BJ (cell line): ENCODE measurements at regions not wholly inside any gene's neighbourhood (a gene's known extent, or its start where the extent isn't known, plus 50 kb on each side); places are given as distances from the start of the nearest gene placed in this dataset.

Source experiments
- CTCF ChIA-PET: fragments of 350-600 bp; formaldehyde crosslinking; extraction: SDS; loops from one replicate; lab custom pipeline; 2021; ENCODE audit warnings: antibody characterized with exemption, inconsistent platforms; lab: Yijun Ruan, JAX
- POLR2A ChIA-PET: fragments of 300-600 bp; sonication (Branson Sonifier 250); formaldehyde crosslinking; extraction: SDS; loops from one replicate; lab custom pipeline; 2021; ENCODE audit warnings: antibody characterized with exemption; lab: Charles Lee
- DNase-seq: peaks from one replicate; pipeline ENCODE4 v3.0.0-alpha.2; 2011; ENCODE audit warnings: low read depth
- H3K27me3 ChIP-seq: 2 replicates; pipeline ENCODE4 v1.6.0; 2011; ENCODE audit warnings: low read length; ENCODE audit not compliant: control insufficient read depth, insufficient read depth
- H3K36me3 ChIP-seq: 2 replicates; pipeline ENCODE4 v1.5.1; 2011; ENCODE audit warnings: low read length; ENCODE audit not compliant: control insufficient read depth, insufficient read depth
- H3K4me3 ChIP-seq: 2 replicates; pipeline ENCODE4 v1.5.1; 2011; ENCODE audit warnings: low read depth, mild to moderate bottlenecking, control low read depth, low read length
- TF ChIP-seq, protein P1 (sequence below): IDR thresholded peaks from 2 replicates; pipeline ENCODE4 v1.5.1; 2011; ENCODE audit warnings: low read depth, mild to moderate bottlenecking, control low read depth, inconsistent platforms, low read length, moderate library complexity; ENCODE audit not compliant: insufficient read depth

DNA sequence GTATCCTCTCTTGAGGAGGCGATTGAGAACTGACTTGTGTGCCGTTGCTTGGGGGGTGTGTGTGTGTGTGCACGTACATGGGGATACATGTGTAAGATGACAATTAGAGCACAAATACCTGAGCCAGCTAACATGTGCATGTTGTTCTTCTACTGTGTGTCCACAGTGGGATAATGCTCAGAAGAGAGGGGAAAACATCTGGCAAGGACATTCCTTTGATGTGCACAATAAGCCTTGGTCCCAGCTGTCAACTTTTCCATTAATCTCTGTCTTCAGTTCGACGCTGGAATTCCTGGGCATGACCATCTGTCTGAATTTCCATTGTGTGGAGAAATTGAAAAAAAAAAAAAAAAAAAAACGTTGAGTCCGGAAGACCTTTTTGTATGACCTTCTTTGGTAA is 592.0 kb upstream of the GALNTL6 start:
- ChIA-PET POLR2A (no interaction called here), CTCF (no interaction called here)
- TF ChIP-seq, protein P1, sequence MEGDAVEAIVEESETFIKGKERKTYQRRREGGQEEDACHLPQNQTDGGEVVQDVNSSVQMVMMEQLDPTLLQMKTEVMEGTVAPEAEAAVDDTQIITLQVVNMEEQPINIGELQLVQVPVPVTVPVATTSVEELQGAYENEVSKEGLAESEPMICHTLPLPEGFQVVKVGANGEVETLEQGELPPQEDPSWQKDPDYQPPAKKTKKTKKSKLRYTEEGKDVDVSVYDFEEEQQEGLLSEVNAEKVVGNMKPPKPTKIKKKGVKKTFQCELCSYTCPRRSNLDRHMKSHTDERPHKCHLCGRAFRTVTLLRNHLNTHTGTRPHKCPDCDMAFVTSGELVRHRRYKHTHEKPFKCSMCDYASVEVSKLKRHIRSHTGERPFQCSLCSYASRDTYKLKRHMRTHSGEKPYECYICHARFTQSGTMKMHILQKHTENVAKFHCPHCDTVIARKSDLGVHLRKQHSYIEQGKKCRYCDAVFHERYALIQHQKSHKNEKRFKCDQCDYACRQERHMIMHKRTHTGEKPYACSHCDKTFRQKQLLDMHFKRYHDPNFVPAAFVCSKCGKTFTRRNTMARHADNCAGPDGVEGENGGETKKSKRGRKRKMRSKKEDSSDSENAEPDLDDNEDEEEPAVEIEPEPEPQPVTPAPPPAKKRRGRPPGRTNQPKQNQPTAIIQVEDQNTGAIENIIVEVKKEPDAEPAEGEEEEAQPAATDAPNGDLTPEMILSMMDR = no peak
- no peaks in the 10 kb centered on the region for H3K36me3 ChIP-seq
- no peaks in the 10 kb centered on the region for H3K27me3 ChIP-seq
- no peak for DNase-seq
- H3K4me3 ChIP-seq = no peak overlapping the region

DNA sequence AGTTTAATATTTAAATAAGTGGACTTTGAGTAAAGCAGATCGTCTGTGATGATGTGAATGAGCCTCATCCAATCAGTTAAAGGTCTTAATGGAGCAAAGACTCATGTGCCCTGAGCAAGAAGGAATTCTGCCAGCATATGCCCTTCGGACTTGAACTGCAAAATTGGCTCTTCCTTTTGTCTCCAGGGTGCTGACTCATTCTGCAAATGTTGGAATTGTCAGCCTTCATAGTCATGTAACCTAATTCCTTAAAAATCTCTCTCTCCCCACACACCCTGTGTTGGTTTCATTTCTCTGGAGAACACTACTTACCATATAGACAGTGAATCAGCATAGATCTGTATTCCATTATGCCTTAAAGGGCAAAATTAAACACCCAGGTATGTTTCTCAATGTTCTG is 609.8 kb upstream of the GALNTL6 start:
- Histone ChIP-seq H3K36me3 (no peaks in the 10 kb centered on the region), H3K27me3 (no peaks in the 10 kb centered on the region), H3K4me3 (no peak overlapping the region)
- CTCF ChIA-PET = no interaction called here
- POLR2A ChIA-PET = no interaction called here
- TF ChIP-seq, protein P1 = no peak
- DNase-seq = peak; percentile 3

DNA sequence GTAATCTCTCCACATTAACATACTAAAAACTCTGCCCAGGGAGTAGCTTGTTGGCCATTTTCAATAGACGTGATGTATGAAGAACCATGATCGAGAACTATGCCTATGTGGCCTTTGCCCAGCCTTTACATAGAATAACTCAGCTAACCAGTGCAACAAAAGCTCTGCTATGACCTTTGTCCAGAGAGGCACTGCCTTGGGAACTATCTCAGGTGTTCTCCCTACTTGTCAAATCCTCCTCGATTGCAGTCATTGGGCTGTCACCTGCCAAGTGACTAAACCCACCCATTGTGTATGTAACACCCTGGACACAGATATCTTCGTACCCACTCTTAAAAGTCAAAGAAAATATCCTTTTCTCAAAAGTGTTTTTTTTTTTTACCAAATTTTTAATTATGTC is 610.3 kb upstream of the GALNTL6 start:
- TF ChIP-seq, protein P1 = no peak
- Histone ChIP-seq H3K4me3 (no peak overlapping the region), H3K27me3 (no peaks in the 10 kb centered on the region), H3K36me3 (no peaks in the 10 kb centered on the region)
- POLR2A ChIA-PET = no interaction called here
- CTCF ChIA-PET = no interaction called here
- DNase-seq = no peak

DNA sequence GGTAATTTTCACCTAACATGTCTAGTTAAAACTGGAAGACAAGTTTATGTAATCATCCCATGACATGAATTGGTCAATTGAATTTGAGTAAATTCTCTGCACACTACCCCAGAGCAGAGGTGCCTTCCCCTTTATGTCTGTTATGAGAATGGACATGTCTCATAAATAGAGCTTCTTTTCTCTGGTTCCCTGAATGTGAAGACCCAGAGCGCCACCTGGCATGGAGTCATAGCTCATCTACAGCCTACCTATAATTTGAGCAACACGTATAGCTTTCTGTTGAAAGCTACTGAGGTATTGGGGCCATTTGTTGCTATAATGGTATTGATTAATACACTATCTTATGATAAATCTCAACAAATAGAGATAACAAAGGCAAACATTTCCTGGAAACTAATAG is 626.5 kb upstream of the GALNTL6 start:
- CTCF ChIA-PET = no interaction called here

DNA sequence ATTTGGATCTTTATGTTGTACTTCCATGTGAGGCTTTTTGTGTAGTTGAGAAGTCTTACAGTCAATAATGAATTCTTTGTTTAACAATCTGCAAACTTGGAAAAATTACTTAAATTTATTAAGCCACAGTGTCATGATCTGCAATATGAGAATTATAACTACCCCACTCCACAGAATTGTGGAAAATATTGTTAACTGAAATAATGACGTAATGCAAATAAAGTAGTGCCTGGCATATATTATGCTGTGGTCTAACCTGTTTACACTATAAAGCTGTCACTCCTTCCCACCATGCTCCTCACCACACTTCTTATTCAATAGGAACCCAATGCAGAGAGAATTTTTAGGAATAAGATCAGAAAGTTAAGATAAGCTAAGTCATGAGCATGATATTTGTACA is 632.1 kb upstream of the GALNTL6 start:
- Histone ChIP-seq H3K36me3 (no peaks in the 10 kb centered on the region), H3K4me3 (no peak overlapping the region), H3K27me3 (no peaks in the 10 kb centered on the region)
- DNase-seq = no peak
- TF ChIP-seq, protein P1 = no peak
- ChIA-PET CTCF (no interaction called here), POLR2A (no interaction called here)

More for the DNA sequence above, 626.5 kb upstream of the GALNTL6 start:
- no peak overlapping the region for H3K4me3 ChIP-seq
- DNase-seq = no peak
- POLR2A ChIA-PET = no interaction called here
- TF ChIP-seq, protein P1 = no peak
- no peaks in the 10 kb centered on the region for H3K36me3 ChIP-seq
- H3K27me3 ChIP-seq = no peaks in the 10 kb centered on the region
